Left ventricle myocardium superior (tissue), 1 donor: ENCODE measurements at regions not wholly inside any gene's neighbourhood (a gene's known extent, or its start where the extent isn't known, plus 50 kb on each side); places are given as distances from the start of the nearest gene placed in this dataset.
"Not testable (repeated sequence)": the region's sequence is repeated elsewhere in the genome, so short reads cannot be mapped to it uniquely, and the experiment has no call there.

Experiments
- ATAC-seq: fragments of 200-7000 bp; cut with Tn5 transposase; one replicate; pipeline ENCODE4 v1.9.1; 2020; ENCODE audit warnings: mild to moderate bottlenecking, moderate library complexity
- DNase-seq: peaks from one replicate; pipeline ENCODE4 v3.0.0-alpha.2; 2020
- intact Hi-C: fragments of 100-400 bp; cut with micrococcal nuclease; formaldehyde crosslinking; loops from one replicate; pipeline ENCODE4 v1.11.0; 2022
- donor health status: DM: no; HTN: yes; CAD: no; lungs with severe emphysema.

DNA sequence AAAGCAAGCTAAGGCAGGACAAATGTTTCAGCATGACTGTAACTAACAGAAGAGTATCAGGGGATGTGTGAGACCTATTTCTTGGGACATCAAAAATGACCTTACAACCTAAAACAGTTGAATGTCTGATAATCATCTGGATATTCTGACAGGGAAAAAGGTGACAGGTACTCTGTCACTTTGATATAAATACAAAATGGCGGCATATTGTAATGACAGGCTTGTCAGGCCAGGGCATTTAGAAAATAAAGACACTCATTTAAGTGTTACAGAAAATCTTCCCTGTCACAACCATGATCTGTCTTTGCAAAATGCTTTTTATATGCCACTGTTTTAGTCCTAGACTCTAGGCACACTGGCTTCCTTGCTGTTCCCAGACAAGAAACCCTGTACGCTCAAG lies 1033.3 kb upstream of the FLRT2 start:
- ATAC-seq = no peak
- intact Hi-C loops = no loop called here
- no peak for DNase-seq

DNA sequence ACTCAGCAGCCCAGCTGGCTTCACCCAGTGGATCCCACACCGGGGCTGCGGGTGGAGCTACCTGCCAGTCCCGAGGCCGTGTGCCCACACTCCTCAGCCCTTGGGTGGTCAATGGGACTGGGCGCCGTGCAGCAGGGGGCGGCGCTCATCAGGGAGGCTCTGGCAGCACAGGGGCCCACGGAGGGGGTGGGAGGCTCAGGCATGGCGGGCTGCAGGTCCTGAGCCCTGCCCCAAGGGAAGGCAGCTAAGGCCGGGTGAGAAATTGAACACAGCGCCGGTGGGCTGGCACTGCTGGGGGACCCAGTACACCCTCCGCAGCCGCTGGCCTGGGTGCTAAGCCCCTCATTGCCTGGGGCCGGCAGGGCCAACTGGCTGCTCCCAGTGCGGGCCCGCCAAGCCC lies 1017.1 kb upstream of the FLRT2 start:
- ATAC-seq, DNase-seq, intact Hi-C loops: not testable (repeated sequence)

DNA sequence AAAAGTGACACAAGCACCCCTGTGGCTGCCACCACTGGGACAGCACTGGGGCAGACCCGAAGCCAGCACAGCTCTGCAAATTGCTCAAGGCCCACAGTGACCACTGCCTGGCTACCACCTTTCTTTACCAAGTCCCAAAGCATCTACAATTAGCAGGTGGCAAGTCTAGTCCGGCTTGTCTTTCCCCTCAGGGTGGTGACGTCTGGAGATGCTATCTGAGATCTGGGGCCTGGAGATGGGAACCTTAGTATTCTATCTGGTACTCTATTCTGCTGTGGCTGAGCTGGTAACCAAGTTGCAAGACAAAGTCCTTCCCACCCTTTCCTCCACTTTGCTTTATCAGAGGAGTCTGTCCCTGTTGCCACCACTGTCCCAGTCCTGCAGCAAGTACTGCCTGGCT lies 1010.1 kb upstream of the FLRT2 start:
- no peak for DNase-seq
- intact Hi-C loops = no loop called here
- no peak for ATAC-seq

DNA sequence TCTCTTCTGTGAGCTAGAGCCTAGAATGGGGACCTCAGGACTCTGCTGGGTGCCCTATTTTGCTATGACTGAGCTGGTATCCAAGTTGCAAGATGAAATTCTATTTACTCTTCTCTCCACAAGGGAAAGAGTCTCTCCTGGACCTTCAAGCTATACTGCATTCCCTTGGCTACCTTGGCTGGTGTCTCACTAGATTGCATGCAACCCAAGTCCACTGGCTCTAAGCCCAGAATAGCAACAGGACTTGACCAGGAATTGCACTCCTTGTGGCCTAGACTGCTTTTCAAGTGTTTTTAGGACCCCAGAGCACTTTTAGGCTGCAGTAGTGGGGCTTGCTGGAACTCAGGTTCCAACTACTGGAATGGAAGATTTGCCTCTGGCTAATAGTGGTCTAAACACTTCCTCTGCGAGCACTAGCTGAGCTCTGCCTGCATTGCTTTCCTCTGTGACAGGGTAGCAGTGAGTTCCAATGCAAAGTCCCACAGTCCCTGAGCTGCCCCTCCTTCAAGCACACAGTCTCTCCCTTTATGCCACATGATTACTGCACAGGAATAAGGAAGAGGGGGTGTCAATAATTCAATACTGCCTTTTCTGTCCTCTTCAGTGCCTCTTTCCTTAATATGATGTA lies 1009.1 kb upstream of the FLRT2 start:
- intact Hi-C loops = no loop called here
- no peak for DNase-seq

DNA sequence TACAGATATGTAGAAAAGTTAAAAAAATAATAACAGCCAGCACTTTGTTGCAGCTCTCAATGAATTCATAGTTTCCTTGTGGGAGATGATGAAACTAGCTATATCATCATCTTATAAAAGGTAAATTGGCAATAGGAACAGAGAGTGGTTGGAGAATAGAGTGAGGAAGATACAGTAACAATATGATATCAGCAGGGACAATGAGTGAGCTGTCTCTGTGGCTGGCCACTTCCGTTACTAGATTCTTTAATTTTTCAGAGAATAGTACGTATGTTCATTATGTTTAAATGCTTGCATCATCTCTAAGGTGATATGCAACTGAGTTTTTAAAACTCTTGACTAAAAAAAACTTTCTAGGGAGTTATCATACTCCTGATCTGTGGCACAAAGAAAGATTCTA lies 1006.2 kb upstream of the FLRT2 start:
- DNase-seq = no peak
- no peak for ATAC-seq
- intact Hi-C loops = no loop called here

More for the DNA sequence above, 1009.1 kb upstream of the FLRT2 start:
- no peak for ATAC-seq

DNA sequence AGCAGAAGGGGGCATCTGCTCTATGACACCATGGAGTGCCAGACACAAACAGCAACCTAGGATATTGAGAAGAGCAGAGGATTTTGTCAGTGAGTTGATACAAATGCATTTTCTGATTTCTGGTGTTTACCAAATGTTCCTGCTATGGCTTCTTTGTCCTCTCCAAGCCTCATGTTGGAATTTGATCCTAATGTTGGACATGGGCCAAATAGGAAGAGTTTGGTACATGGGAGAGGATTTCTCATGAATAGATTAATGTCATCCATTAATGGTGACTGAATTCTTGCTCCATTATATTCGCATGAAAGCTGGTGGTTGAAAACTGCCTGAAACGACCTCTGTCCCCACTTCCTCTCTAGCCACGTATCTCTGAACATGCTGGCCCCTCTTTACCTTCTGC lies 1002.2 kb upstream of the FLRT2 start:
- intact Hi-C loops = no loop called here
- no peak for ATAC-seq
- no peak for DNase-seq

DNA sequence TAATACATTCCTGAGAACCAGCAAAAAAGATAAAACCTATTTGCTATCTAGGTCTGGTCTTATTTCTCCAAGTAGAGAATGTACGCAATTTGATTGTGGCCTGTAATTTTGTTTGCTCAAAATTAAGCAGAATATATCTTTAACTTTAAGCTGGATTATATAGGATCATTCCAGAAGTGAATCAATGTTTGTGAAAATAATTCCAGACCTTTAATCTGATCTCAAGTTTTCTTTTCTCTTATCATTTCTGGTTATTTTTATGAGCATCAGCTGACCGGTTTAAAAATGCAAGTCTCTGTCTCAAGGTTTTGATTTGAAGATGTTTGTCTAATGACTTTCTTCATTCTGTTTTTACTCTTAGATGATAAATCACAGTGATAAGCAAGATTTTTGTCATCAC lies 997.9 kb upstream of the FLRT2 start:
- intact Hi-C loops = no loop called here
- ATAC-seq (no peak), DNase-seq (no peak)

DNA sequence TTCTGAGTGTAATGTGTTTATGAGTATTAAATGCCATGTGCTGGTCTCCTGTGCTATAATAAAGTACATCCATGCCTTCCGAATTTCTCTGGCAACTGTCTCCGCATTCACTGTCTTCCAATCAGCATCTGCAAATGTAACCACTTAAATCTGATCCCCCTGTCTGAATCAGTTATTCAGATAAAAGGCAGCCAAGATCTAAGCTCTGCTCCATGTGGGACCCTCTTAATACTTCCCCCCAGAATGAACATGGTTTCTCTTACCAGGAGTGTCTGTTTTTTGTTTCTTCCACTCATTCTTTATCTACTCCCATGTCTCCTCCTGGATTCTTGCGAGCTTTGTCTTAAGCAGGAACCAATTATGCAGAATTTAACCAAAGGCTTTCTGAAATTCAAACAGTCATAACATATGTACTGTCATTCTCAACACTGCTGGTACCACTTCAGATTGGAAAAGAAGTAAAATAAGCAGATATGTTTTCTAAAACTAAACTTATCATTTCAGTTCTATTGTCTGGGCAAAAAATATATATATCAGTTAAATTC lies 996.7 kb upstream of the FLRT2 start:
- no peak for ATAC-seq
- DNase-seq = no peak
- intact Hi-C loops = no loop called here

DNA sequence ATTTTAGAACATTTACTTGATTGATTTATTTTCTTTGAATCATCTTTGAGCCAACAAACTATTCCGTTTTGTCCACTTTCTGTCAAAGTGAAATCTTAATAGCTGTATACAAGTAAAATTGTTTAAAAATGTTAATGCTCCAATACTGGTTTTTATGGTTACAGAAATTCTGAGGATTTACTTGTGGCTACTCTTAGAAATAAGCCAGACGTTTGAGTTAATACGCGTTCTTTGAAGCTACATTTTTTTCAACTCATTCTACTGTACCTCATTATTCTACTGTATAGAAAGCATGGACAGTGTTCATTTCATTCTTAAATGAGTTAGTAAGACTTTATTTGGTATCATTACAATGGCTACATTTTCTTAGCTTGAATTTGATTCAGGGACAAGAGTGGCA lies 996.2 kb upstream of the FLRT2 start:
- intact Hi-C loops = no loop called here
- DNase-seq (no peak), ATAC-seq (no peak)

DNA sequence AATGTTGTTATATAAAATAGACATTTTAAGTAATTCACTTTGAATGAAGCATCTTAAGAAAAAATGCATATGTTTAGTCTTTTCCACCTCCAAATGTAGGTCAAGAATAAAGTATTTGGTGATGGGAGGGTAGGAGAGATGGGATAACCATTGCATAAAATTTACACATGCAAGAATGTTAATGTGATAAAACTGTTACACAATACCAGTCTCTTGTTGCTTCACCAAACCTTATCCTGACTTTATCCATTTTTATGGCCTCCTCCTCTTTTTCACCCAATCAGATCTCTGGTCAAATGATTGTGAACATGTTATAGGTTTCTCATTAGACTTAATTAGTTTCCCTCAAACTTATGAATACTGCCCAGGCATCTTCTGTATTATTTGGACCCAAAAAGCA lies 994.5 kb upstream of the FLRT2 start:
- no peak for DNase-seq
- no peak for ATAC-seq
- intact Hi-C loops = no loop called here

DNA sequence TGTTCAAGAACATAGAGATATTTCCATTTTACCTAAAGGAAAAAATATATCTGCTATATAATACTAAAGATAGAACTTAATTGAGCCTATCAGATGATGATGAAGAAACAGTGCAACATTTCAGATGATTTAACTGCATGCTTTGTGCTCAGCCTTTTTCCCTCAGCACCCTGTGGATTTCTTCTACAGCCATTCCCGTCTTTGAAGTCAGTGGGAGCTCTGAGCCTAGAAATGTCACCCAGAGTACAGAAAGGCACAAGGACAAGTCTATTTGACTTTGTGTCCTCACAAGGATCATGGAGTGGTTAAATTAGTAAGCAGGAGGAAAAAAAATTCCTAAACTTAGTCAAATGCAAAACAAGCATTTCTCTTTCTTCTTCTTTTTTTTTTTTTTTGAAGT lies 994.0 kb upstream of the FLRT2 start:
- DNase-seq (no peak), ATAC-seq (no peak)
- intact Hi-C loops = no loop called here

DNA sequence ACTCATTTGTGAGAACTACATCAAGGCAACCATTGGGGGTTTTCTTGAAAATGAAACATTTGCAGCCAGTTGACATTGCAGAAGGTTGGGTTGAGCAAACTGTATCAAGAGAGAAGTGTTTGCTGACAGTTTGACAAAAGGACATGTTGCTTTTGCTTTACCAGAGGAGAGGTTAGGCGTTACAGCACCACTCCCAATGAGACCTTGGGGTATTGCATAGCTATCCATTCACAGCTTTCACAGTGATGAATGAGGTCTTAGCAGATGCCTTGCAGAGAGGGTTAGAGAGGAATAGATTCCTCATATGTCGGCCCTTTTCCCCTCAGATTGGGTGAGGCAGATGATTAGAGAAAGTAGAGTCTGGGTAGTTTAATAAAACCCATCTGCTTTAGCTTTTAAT lies 988.9 kb upstream of the FLRT2 start:
- ATAC-seq = no peak
- intact Hi-C loops = no loop called here

DNA sequence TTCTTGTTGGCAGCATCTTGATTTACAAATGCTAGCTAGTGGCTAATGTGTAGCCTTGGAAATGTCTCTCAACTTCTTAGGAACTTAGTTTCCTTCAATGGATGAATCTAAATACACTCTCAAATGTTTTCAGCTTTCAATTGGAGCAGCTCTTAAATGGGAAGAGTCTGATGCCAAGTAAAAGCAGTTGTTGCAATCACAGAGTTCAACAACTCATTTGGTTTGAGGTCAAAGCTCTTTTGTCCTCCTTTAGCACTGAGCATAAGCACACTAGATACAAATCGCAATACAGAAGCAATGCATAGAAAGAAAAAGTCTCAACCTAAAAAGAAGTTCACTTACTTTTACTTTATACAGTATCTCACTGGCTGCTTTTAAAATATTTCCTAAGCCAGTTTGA lies 986.1 kb upstream of the FLRT2 start:
- DNase-seq (no peak), ATAC-seq (no peak)
- intact Hi-C loops = no loop called here

More for the DNA sequence above, 988.9 kb upstream of the FLRT2 start:
- DNase-seq = no peak

DNA sequence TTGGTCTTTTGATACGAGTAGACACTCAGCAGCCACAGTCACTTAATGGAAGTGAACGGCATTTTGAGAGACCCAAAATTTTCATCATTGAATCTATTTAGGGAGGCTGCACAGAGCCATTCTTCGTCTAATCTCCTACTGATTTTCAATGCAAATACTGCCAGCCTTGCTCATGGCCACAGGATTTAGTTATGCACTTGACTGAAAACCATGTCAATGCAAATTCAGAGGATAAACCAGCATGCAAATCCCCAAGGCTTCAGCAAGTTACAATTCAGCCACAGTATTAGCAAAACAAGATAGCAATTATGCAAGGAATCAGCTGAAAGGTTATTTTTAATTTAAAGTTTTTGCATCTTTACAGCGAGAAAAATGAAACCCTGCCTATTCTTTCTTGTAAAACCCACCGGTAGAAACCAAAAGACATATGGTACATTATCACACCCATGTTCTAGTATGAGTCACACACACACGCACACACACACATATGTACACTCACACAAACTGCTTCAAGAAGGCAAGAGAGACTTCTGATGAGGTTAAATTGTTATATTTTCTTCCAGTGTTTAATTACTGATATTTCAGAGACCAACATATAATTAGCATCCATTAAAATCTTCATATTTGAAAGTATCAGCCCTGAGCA lies 985.3 kb upstream of the FLRT2 start:
- DNase-seq (no peak), ATAC-seq (no peak)
- intact Hi-C loops = no loop called here

DNA sequence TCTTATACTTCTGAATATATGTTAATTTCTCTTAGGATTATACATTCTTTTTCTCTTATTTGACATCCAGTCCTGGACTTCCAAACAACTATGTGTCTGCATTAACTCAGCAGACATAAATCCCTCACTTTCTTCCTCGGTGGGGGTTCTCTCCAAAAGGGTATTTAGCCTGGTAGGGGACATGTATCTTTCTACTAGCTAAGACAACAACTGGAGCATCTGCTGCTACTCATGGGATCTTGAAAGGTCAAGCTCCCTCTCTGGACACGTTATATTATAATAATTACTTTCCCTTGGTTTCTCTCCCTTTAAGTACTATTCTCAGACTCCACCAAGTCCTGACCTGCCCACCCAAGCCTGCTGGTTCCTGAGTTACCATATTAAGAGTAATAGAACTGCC lies 983.7 kb upstream of the FLRT2 start:
- DNase-seq = no peak
- intact Hi-C loops = no loop called here
- ATAC-seq = no peak

DNA sequence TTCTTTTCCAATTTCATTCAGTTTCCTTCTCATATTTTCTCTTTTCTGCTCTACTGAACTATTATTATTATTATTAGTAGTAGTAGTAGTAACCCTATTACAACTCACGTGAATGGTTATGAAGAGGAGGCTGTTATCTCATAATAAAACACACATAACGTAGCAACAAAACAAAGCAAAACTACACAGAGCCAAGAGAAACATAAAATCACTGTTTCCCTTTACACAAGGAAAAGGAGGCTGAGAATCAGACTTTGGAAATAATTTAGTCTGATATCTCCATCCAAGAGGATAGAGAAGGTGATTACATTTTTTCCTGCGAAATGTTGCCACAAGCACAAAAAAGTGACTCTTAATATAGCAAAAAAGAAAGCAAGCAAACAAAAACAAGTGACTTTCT lies 975.8 kb upstream of the FLRT2 start:
- DNase-seq (no peak), ATAC-seq (no peak)
- intact Hi-C loops = no loop called here

DNA sequence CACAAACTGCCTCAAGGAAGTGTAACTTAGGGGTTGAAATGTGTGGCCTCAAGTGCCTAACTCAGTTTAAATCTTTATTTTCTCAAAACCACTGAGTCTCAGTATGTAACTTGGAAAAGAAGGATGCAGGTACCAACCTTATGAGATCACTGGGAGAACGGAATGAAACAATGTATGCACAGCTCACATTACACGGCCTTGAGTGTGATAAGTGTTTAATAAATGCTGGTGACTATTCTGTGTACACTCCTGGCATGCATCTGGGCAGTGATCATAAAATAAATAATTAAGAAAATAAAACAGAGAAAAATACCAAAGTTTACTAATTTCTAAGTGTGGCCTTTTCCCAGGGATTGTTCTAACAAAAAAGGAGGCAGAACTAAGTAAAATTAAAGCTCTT lies 974.5 kb upstream of the FLRT2 start:
- no peak for ATAC-seq
- intact Hi-C loops = no loop called here

DNA sequence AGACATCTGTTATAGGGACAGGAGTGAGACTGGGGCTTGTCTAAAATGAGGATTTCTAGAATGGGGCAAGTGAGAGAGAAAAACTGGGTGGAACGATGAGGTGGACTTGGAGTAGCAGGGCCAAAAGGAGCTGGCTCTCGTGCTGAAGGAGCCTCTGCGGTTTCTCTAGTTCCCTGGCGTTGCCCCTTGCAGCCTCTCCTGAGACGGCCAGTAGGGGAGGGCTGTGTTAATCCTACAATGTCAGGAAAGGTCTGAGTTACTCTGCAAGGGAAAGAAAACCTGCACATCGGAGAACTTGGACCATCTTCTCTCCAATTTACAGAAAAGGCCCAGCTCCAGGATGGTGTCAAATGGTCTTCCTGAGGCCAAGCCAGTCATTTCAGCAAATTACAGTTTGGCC lies 963.8 kb upstream of the FLRT2 start:
- intact Hi-C loops = no loop called here
- ATAC-seq (no peak), DNase-seq (no peak)

More for the DNA sequence above, 974.5 kb upstream of the FLRT2 start:
- DNase-seq = no peak

DNA sequence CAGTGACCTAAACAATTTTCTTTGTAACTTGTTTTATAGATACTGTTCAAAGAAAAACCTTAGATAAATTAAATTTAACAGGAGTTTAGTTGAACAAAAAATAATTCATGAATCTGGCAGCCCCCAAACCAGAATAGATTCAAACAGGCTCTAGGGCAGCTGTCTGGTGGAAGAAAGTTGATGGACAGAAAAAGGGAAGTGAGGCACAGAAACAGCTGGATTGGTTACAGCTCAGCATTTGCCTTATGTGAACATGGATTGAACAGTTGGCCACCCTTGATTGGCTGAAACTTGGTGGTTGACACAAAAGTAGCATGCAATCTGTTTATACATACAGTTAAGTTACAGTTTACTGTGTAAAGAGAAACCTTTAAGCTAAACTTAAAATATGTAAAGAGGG lies 954.3 kb upstream of the FLRT2 start:
- ATAC-seq (no peak), DNase-seq (no peak)
- intact Hi-C loops = no loop called here

DNA sequence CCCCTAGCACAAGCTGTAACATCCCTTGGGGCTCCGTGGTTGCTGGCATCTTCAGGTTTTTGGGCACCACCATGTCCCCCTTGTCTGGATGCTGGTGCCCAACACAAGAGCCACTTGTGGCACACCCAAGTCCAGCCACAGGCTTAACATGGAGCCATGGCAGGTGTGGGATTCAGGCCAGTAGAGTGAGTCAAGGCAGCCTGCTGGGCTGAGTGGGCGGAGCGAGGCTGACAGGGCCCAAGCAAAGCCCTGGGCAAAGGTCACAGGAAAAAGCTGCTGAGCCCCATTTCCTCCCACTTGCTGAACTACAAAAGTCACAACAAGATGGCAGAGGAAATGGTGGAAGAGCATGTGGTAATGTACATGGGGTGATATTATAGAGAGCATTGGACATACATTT lies 950.7 kb upstream of the FLRT2 start:
- ATAC-seq (no peak), DNase-seq (no peak)
- intact Hi-C loops = no loop called here

DNA sequence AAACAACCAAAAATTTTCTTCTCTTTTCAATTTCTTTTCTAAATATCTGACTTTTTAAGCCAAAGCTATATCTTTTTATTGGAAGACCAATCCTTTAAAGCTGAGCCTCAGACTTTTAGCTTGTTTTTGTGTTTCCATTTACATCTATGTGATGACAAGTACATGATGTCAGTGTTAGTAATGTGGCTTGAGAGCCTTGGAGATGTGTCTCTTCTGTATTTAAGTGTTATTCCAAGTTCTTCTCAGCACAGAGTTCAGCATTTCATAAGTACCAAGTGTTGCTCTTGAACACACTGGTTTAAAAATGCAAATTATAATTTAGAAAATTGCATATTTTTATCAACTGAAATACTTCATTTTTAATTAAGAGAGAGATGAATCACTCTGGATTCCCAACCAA lies 948.9 kb upstream of the FLRT2 start:
- intact Hi-C loops = no loop called here
- no peak for DNase-seq
- ATAC-seq = no peak
